Duodenal mucosa (tissue), 2 donors: ENCODE measurements at regions not wholly inside any gene's neighbourhood (a gene's known extent, or its start where the extent isn't known, plus 50 kb on each side); places are given as distances from the start of the nearest gene placed in this dataset.
"Not testable (repeated sequence)": the region's sequence is repeated elsewhere in the genome, so short reads cannot be mapped to it uniquely, and the experiment has no call there.

ENCODE experiments used
- H3K27ac ChIP-seq: one replicate; pipeline ENCODE4 v1.7.0; 2013; ENCODE audit warnings: low read depth, low read length
- H3K27me3 ChIP-seq, 2 donors: one replicate each; pipeline ENCODE4 v1.7.0; 2013; ENCODE audit warnings: low read length in 2 of 2, control low read depth in 1 of 2; ENCODE audit not compliant: insufficient read depth in 2 of 2, control insufficient read depth in 1 of 2
- H3K36me3 ChIP-seq, 2 donors: one replicate each; pipeline ENCODE4 v1.7.0; 2013; ENCODE audit warnings: low read length in 2 of 2, control low read depth in 1 of 2; ENCODE audit not compliant: insufficient read depth in 2 of 2, control insufficient read depth in 1 of 2
- H3K4me1 ChIP-seq, 2 donors: one replicate each; pipeline ENCODE4 v1.7.0; 2013; ENCODE audit warnings: low read length in 2 of 2, control low read depth in 1 of 2; ENCODE audit not compliant: insufficient read depth in 2 of 2, control insufficient read depth in 1 of 2
- H3K4me3 ChIP-seq, 2 donors: one replicate each; pipeline ENCODE4 v1.7.0; 2013; ENCODE audit warnings: low read length in 2 of 2, low read depth in 1 of 2
- H3K9ac ChIP-seq, 2 donors: one replicate each; pipeline ENCODE4 v1.7.0; 2013; ENCODE audit warnings: low read length in 2 of 2, low read depth in 1 of 2
- H3K9me3 ChIP-seq, 2 donors: one replicate each; pipeline ENCODE4 v1.7.0; 2013; ENCODE audit warnings: low read length in 2 of 2, control low read depth in 1 of 2; ENCODE audit not compliant: control insufficient read depth in 1 of 2

- Histone ChIP-seq H3K27me3 (no peaks in the 10 kb centered on the region), H3K4me1 (peaks cover 0 to 17% of the 10 kb centered on the region in 2 donors), H3K9me3 (no peaks in the 10 kb centered on the region), H3K27ac (no peak overlapping the region), H3K9ac (no peak overlapping the region), H3K36me3 (no peaks in the 10 kb centered on the region), H3K4me3 (no peak overlapping the region)
These were observed 67.2 kb upstream of the ARHGAP29 start for GRCh38 chr1:94304553-94304952.

- Histone ChIP-seq H3K9me3 (no peaks in the 10 kb centered on the region), H3K27ac (no peak overlapping the region), H3K27me3 (no peaks in the 10 kb centered on the region), H3K4me1 (peaks cover 0 to 19% of the 10 kb centered on the region in 2 donors), H3K4me3 (no peak overlapping the region), H3K36me3 (no peaks in the 10 kb centered on the region), H3K9ac (no peak overlapping the region)
These were observed 65.6 kb upstream of the ARHGAP29 start for GRCh38 chr1:94303005-94303404.

- no peak overlapping the region for H3K4me3 ChIP-seq
- H3K36me3 ChIP-seq: no peaks in the 10 kb centered on the region
- no peak overlapping the region for H3K9ac ChIP-seq
- no peak overlapping the region for H3K27ac ChIP-seq
- no peaks in the 10 kb centered on the region for H3K27me3 ChIP-seq
- no peaks in the 10 kb centered on the region for H3K9me3 ChIP-seq
- H3K4me1 ChIP-seq: peaks cover 0 to 19% of the 10 kb centered on the region in 2 donors
These were observed 65.1 kb upstream of the ARHGAP29 start for GRCh38 chr1:94302497-94302896.

- Histone ChIP-seq H3K9me3 (no peaks in the 10 kb centered on the region), H3K27ac (no peak overlapping the region)
These were observed 63.8 kb upstream of the ARHGAP29 start for GRCh38 chr1:94301186-94301585.

GRCh38 chr1:94300731-94301130, 63.3 kb upstream of the ARHGAP29 start:
- Histone ChIP-seq H3K27me3 (no peaks in the 10 kb centered on the region), H3K36me3 (no peaks in the 10 kb centered on the region), H3K27ac (no peak overlapping the region), H3K4me1 (peaks cover 0 to 19% of the 10 kb centered on the region in 2 donors), H3K9ac (no peak overlapping the region), H3K4me3 (no peak overlapping the region), H3K9me3 (no peaks in the 10 kb centered on the region)

More at GRCh38 chr1:94301186-94301585, 63.8 kb upstream of the ARHGAP29 start:
- H3K9ac ChIP-seq: no peak overlapping the region
- H3K4me1 ChIP-seq: peaks cover 0 to 19% of the 10 kb centered on the region in 2 donors
- H3K36me3 ChIP-seq: no peaks in the 10 kb centered on the region
- no peaks in the 10 kb centered on the region for H3K27me3 ChIP-seq
- no peak overlapping the region for H3K4me3 ChIP-seq

GRCh38 chr1:94299627-94300553, 62.5 kb upstream of the ARHGAP29 start:
- Histone ChIP-seq H3K4me1 (peaks cover 0 to 19% of the 10 kb centered on the region in 2 donors), H3K27ac (no peak overlapping the region), H3K9ac (no peak overlapping the region)

GRCh38 chr1:94298861-94299260, 61.5 kb upstream of the ARHGAP29 start:
- H3K9ac ChIP-seq: no peak overlapping the region
- peaks cover 0 to 19% of the 10 kb centered on the region in 2 donors for H3K4me1 ChIP-seq
- H3K9me3 ChIP-seq: no peaks in the 10 kb centered on the region
- no peaks in the 10 kb centered on the region for H3K36me3 ChIP-seq
- H3K27me3 ChIP-seq: no peaks in the 10 kb centered on the region
- no peak overlapping the region for H3K4me3 ChIP-seq
- H3K27ac ChIP-seq: no peak overlapping the region

More at GRCh38 chr1:94299627-94300553, 62.5 kb upstream of the ARHGAP29 start:
- Histone ChIP-seq H3K9me3 (no peaks in the 10 kb centered on the region), H3K27me3 (no peaks in the 10 kb centered on the region), H3K4me3 (no peak overlapping the region), H3K36me3 (no peaks in the 10 kb centered on the region)

GRCh38 chr1:94296018-94296417, 58.6 kb upstream of the ARHGAP29 start:
- Histone ChIP-seq H3K4me3 (no peak overlapping the region), H3K27me3 (no peaks in the 10 kb centered on the region), H3K4me1 (peaks cover 0 to 19% of the 10 kb centered on the region in 2 donors), H3K36me3 (no peaks in the 10 kb centered on the region), H3K9ac (no peak overlapping the region), H3K27ac (no peak overlapping the region), H3K9me3 (no peaks in the 10 kb centered on the region)

- H3K4me1 ChIP-seq, H3K9me3 ChIP-seq, H3K4me3 ChIP-seq, H3K27ac ChIP-seq, H3K9ac ChIP-seq, H3K27me3 ChIP-seq, H3K36me3 ChIP-seq: not testable (repeated sequence)
These were observed 55.6 kb upstream of the ARHGAP29 start for GRCh38 chr1:94292978-94293377.

- H3K9me3 ChIP-seq, H3K27ac ChIP-seq, H3K9ac ChIP-seq, H3K36me3 ChIP-seq, H3K4me3 ChIP-seq, H3K27me3 ChIP-seq: not testable (repeated sequence)
- peaks cover 12 to 22% of the 10 kb centered on the region in 2 donors for H3K4me1 ChIP-seq
These were observed 51.9 kb upstream of the ARHGAP29 start for GRCh38 chr1:94289244-94289643.
